CD8-positive, alpha-beta memory T cell (primary cell): ENCODE measurements at regions not wholly inside any gene's neighbourhood (a gene's known extent, or its start where the extent isn't known, plus 50 kb on each side); places are given as distances from the start of the nearest gene placed in this dataset.

Experiments
- CTCF ChIA-PET: fragments of 350-600 bp; sonication (Branson Sonifier 250); formaldehyde crosslinking; loops from one replicate; lab custom pipeline; 2021; ENCODE audit warnings: antibody characterized with exemption; lab: Charles Lee
- POLR2A ChIA-PET: fragments of 350-600 bp; sonication (Branson Sonifier 250); formaldehyde crosslinking; loops from one replicate; lab custom pipeline; 2021; ENCODE audit warnings: antibody characterized with exemption; lab: Charles Lee
- DNase-seq, 5 donors: peaks; one replicate each; pipeline versions ENCODE4 v3.0.0 to v3.0.0-alpha.2; 2020 to 2022; ENCODE audit warnings: mixed read lengths in 1 of 5
- H3K27ac ChIP-seq: one replicate; pipeline ENCODE4 v1.7.0; 2013; ENCODE audit warnings: low read depth, mild to moderate bottlenecking, low read length, moderate library complexity
- H3K27me3 ChIP-seq: 2 replicates; pipeline ENCODE4 v1.7.0; 2013; ENCODE audit warnings: low read length, mild to moderate bottlenecking; ENCODE audit not compliant: insufficient read depth, poor library complexity, severe bottlenecking
- H3K36me3 ChIP-seq: 2 replicates; pipeline ENCODE4 v1.7.0; 2013; ENCODE audit warnings: mild to moderate bottlenecking, low read length, moderate library complexity; ENCODE audit not compliant: insufficient read depth
- H3K4me1 ChIP-seq: 2 replicates; pipeline ENCODE4 v1.7.0; 2013; ENCODE audit warnings: mild to moderate bottlenecking, low read length, moderate library complexity; ENCODE audit not compliant: insufficient read depth
- H3K4me3 ChIP-seq: 2 replicates; pipeline ENCODE4 v1.7.0; 2013; ENCODE audit warnings: mild to moderate bottlenecking, low read length
- H3K9me3 ChIP-seq: 2 replicates; pipeline ENCODE4 v1.7.0; 2013; ENCODE audit warnings: mild to moderate bottlenecking, low read length
- H3K27ac Mint-ChIP-seq, 8 donors: one replicate each; pipeline ENCODE4 v1.8.0; 2020 to 2021; ENCODE audit warnings: mixed read lengths in 8 of 8, mild to moderate bottlenecking in 6 of 8, inconsistent platforms in 3 of 8, moderate library complexity in 3 of 8
- H3K27me3 Mint-ChIP-seq, 2 donors: one replicate each; pipeline ENCODE4 v1.8.0; 2020 to 2021; ENCODE audit warnings: mixed read lengths in 2 of 2, mild to moderate bottlenecking in 1 of 2, moderate library complexity in 1 of 2
- H3K36me3 Mint-ChIP-seq, 3 donors: one replicate each; pipeline ENCODE4 v1.8.0; 2020 to 2021; ENCODE audit warnings: mixed read lengths in 3 of 3, inconsistent platforms in 1 of 3, mild to moderate bottlenecking in 1 of 3
- H3K4me1 Mint-ChIP-seq, 3 donors: one replicate each; pipeline ENCODE4 v1.8.0; 2020 to 2021; ENCODE audit warnings: mixed read lengths in 3 of 3, inconsistent platforms in 1 of 3, mild to moderate bottlenecking in 1 of 3
- H3K4me3 Mint-ChIP-seq, 7 donors: one replicate each; pipeline ENCODE4 v1.8.0; 2020 to 2021; ENCODE audit warnings: mixed read lengths in 7 of 7, mild to moderate bottlenecking in 6 of 7, moderate library complexity in 4 of 7, inconsistent platforms in 2 of 7
- H3K9me3 Mint-ChIP-seq, 5 donors: one replicate each; pipeline ENCODE4 v1.8.0; 2020 to 2022; ENCODE audit warnings: mixed read lengths in 5 of 5, mild to moderate bottlenecking in 3 of 5, moderate library complexity in 2 of 5, inconsistent platforms in 1 of 5

- Histone ChIP-seq H3K36me3 (no peaks in the 10 kb centered on the region), H3K27me3 (no peaks in the 10 kb centered on the region), H3K9me3 (no peaks in the 10 kb centered on the region), H3K4me3 (no peak overlapping the region), H3K4me1 (no peaks in the 10 kb centered on the region), H3K27ac (no peak overlapping the region)
- no peaks in the 10 kb centered on the region for H3K4me1 Mint-ChIP-seq
- POLR2A ChIA-PET: no interaction called here
- peaks cover 0 to 3% (median 0%) of the 10 kb centered on the region in 5 donors for H3K9me3 Mint-ChIP-seq
- H3K4me3 Mint-ChIP-seq: no peak overlapping the region
- DNase-seq: no peak
- CTCF ChIA-PET: no interaction called here
- no peaks in the 10 kb centered on the region for H3K36me3 Mint-ChIP-seq
- peaks cover 13 to 36% of the 10 kb centered on the region in 2 donors for H3K27me3 Mint-ChIP-seq
- H3K27ac Mint-ChIP-seq: no peak overlapping the region
These were observed 307.7 kb downstream of the BUD13 start for GRCh38 chr11:116465056-116465455.

- no peak overlapping the region for H3K4me3 Mint-ChIP-seq
- Histone ChIP-seq H3K4me1 (no peaks in the 10 kb centered on the region), H3K9me3 (no peaks in the 10 kb centered on the region), H3K4me3 (no peak overlapping the region), H3K27me3 (no peaks in the 10 kb centered on the region), H3K36me3 (no peaks in the 10 kb centered on the region), H3K27ac (no peak overlapping the region)
- DNase-seq: no peak
- no peak overlapping the region for H3K27ac Mint-ChIP-seq
- ChIA-PET CTCF (no interaction called here), POLR2A (no interaction called here)
- peaks cover 0 to 3% (median 0%) of the 10 kb centered on the region in 5 donors for H3K9me3 Mint-ChIP-seq
- no peaks in the 10 kb centered on the region for H3K4me1 Mint-ChIP-seq
- no peaks in the 10 kb centered on the region for H3K36me3 Mint-ChIP-seq
- peaks cover 9 to 36% of the 10 kb centered on the region in 2 donors for H3K27me3 Mint-ChIP-seq
These were observed 311.0 kb downstream of the BUD13 start for GRCh38 chr11:116461789-116462188.

DNA sequence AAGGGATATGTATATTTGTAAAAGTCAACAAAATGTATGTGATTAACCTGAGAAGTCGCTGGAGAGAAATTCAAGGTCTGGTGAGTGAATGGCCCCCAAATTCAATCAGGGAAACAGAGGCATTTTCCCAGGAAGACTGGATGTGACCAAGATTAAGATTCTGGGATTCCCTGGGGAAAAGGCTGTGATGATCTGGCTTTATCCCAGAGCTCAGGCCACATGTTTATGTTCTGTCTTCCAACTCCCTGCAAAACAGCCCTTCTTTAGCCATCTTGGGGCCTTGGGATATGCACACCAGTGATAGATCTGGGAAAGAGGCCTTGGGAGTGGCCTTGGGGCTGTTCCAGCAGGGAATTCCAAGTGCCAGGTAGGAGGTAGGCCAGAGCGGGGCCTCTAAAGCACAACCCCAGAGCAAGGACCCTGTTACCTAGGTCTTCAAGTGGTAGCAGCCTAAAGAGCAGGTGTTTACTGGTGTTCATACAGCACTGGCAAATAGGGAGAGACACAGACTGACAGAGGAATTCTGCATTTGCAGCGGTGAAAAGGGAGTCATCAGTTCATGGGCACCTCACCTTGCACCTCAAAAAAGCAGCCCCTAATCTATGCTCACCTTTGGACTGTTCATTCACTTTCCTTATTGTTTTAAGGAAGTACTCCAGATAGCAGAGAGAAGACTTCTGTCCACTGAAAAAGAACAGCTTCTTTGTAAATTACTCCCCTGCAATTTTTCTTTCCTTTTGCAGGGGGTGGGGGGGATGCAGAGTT lies 312.4 kb downstream of the BUD13 start:
- H3K4me3 ChIP-seq: no peak overlapping the region
- POLR2A ChIA-PET: no interaction called here
- Mint-ChIP-seq H3K36me3 (no peaks in the 10 kb centered on the region), H3K4me3 (no peak overlapping the region), H3K27ac (no peak overlapping the region), H3K4me1 (no peaks in the 10 kb centered on the region), H3K9me3 (no peaks in the 10 kb centered on the region), H3K27me3 (peaks cover 9 to 32% of the 10 kb centered on the region in 2 donors)
- no peaks in the 10 kb centered on the region for H3K27me3 ChIP-seq
- no peaks in the 10 kb centered on the region for H3K9me3 ChIP-seq
- CTCF ChIA-PET: no interaction called here
- no peaks in the 10 kb centered on the region for H3K36me3 ChIP-seq
- H3K27ac ChIP-seq: no peak overlapping the region
- no peaks in the 10 kb centered on the region for H3K4me1 ChIP-seq
- DNase-seq: no peak

- Mint-ChIP-seq H3K27me3 (peaks cover 9 to 32% of the 10 kb centered on the region in 2 donors), H3K9me3 (no peaks in the 10 kb centered on the region), H3K36me3 (no peaks in the 10 kb centered on the region), H3K27ac (no peak overlapping the region), H3K4me1 (no peaks in the 10 kb centered on the region), H3K4me3 (no peak overlapping the region)
- CTCF ChIA-PET: no interaction called here
- no peaks in the 10 kb centered on the region for H3K36me3 ChIP-seq
- H3K4me3 ChIP-seq: no peak overlapping the region
- H3K27ac ChIP-seq: no peak overlapping the region
- no peaks in the 10 kb centered on the region for H3K4me1 ChIP-seq
- POLR2A ChIA-PET: no interaction called here
- DNase-seq: no peak
- H3K27me3 ChIP-seq: no peaks in the 10 kb centered on the region
- H3K9me3 ChIP-seq: no peaks in the 10 kb centered on the region
These were observed 313.4 kb downstream of the BUD13 start for GRCh38 chr11:116459185-116460045.

DNA sequence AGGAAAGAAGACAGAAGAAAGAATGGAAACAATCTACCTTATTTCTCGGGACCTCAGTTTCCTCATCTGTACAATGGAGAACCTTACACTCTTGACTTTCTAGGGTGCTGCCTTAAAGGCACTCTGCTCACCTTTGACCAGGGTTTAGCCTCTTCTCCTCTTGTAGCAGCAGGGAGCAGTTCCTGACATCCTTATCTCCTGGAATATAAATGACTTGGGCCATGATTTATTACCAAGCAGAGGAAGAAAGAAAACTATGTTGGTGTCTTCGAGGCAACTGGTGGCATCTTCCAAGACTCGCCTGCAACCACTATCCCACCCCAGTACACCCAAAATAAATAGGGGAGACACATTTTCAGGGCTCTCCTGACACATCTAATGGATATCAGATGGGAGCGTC lies 314.2 kb downstream of the BUD13 start:
- no peak overlapping the region for H3K4me3 Mint-ChIP-seq

GRCh38 chr11:116457336-116458007 lies 315.3 kb downstream of the BUD13 start:
- no peak for DNase-seq
- CTCF ChIA-PET: no interaction called here
- H3K9me3 ChIP-seq: no peaks in the 10 kb centered on the region
- Mint-ChIP-seq H3K27ac (no peak overlapping the region), H3K9me3 (no peaks in the 10 kb centered on the region), H3K27me3 (peaks cover 9 to 30% of the 10 kb centered on the region in 2 donors), H3K4me3 (no peak overlapping the region), H3K4me1 (no peaks in the 10 kb centered on the region), H3K36me3 (no peaks in the 10 kb centered on the region)
- H3K27me3 ChIP-seq: no peaks in the 10 kb centered on the region
- no peak overlapping the region for H3K27ac ChIP-seq
- POLR2A ChIA-PET: no interaction called here
- no peak overlapping the region for H3K4me3 ChIP-seq
- H3K36me3 ChIP-seq: no peaks in the 10 kb centered on the region
- no peaks in the 10 kb centered on the region for H3K4me1 ChIP-seq

More for the DNA sequence above, 314.2 kb downstream of the BUD13 start:
- Mint-ChIP-seq H3K27ac (no peak overlapping the region), H3K9me3 (no peaks in the 10 kb centered on the region), H3K27me3 (peaks cover 9 to 32% of the 10 kb centered on the region in 2 donors), H3K4me1 (no peaks in the 10 kb centered on the region), H3K36me3 (no peaks in the 10 kb centered on the region)
- no peak for DNase-seq
- ChIA-PET POLR2A (no interaction called here), CTCF (no interaction called here)
- Histone ChIP-seq H3K9me3 (no peaks in the 10 kb centered on the region), H3K36me3 (no peaks in the 10 kb centered on the region), H3K4me1 (no peaks in the 10 kb centered on the region), H3K27me3 (no peaks in the 10 kb centered on the region), H3K27ac (no peak overlapping the region), H3K4me3 (no peak overlapping the region)

- Histone ChIP-seq H3K4me1 (no peaks in the 10 kb centered on the region), H3K27me3 (no peaks in the 10 kb centered on the region), H3K4me3 (no peak overlapping the region), H3K27ac (no peak overlapping the region), H3K9me3 (no peaks in the 10 kb centered on the region), H3K36me3 (no peaks in the 10 kb centered on the region)
- Mint-ChIP-seq H3K9me3 (peaks cover 0 to 3% (median 0%) of the 10 kb centered on the region in 5 donors), H3K27ac (no peak overlapping the region), H3K27me3 (peaks cover 11 to 19% of the 10 kb centered on the region in 2 donors), H3K36me3 (no peaks in the 10 kb centered on the region), H3K4me3 (no peak overlapping the region), H3K4me1 (no peaks in the 10 kb centered on the region)
- DNase-seq: no peak
- ChIA-PET POLR2A (no interaction called here), CTCF (no interaction called here)
These were observed 317.8 kb downstream of the BUD13 start for GRCh38 chr11:116454951-116455350.
